Adrenal gland (tissue), 9 donors: ENCODE measurements at regions not wholly inside any gene's neighbourhood (a gene's known extent, or its start where the extent isn't known, plus 50 kb on each side); places are given as distances from the start of the nearest gene placed in this dataset.

Source experiments
- DNase-seq, 7 donors: peaks; one replicate each; pipeline ENCODE4 v3.0.0-alpha.2; 2019 to 2020
- H3K27ac ChIP-seq, 5 donors: fragments of 200-600 bp; sonication (generic) in 4 of 5; 1 replicate in 3 of 5; 2 replicates in 2 of 5; pipeline versions ENCODE4 v1.5.1 to v1.8.0; 2016 to 2020; ENCODE audit warnings: mild to moderate bottlenecking in 1 of 5
- H3K27me3 ChIP-seq: fragments of 200-600 bp; 2 replicates; pipeline ENCODE4 v1.8.0; 2021
- H3K36me3 ChIP-seq, 2 donors: fragments of 200-600 bp; replicated peaks in 1 of 2; 1 replicate in 1 of 2; 2 replicates in 1 of 2; pipeline versions ENCODE4 v1.5.1 to v1.8.0; 2018 to 2022
- H3K4me1 ChIP-seq, 2 donors: fragments of 200-600 bp; replicated peaks in 1 of 2; 1 replicate in 1 of 2; 2 replicates in 1 of 2; pipeline versions ENCODE4 v1.5.1 to v1.8.0; 2018 to 2021
- H3K4me3 ChIP-seq, 4 donors: fragments of 200-600 bp; sonication (generic) in 3 of 4; one replicate each; pipeline ENCODE4 v1.5.1; 2016 to 2018
- H3K9me3 ChIP-seq, 3 donors: fragments of 200-600 bp; sonication (generic) in 1 of 3; replicated peaks in 1 of 3; 1 replicate in 2 of 3; 2 replicates in 1 of 3; pipeline versions ENCODE4 v1.5.1 to v1.8.0; 2016 to 2021
- CTCF ChIP-seq, 6 experiments: fragments of 450-650 bp in 4 of 6; fragments of 200-600 bp in 2 of 6; sonication (generic) in 1 of 6; IDR thresholded peaks; 1 replicate in 5 of 6; 2 replicates in 1 of 6; pipeline versions ENCODE4 v1.5.1 to v1.8.0; 2016 to 2021; ENCODE audit warnings: antibody characterized with exemption in 6 of 6, mild to moderate bottlenecking in 2 of 6, moderate library complexity in 1 of 6
- POLR2A ChIP-seq, 2 donors: fragments of 450-650 bp; IDR thresholded peaks; one replicate each; pipeline ENCODE4 v1.6.1; 2017; ENCODE audit warnings: antibody characterized with exemption in 2 of 2, mild to moderate bottlenecking in 2 of 2, moderate library complexity in 1 of 2
- WGBS, 4 donors: extraction: QIAGEN DNeasy Blood & Tissue Kit in 2 of 4; methylation state at CpG; one replicate each; pipeline versions ENCODE4 v1.1.5 to v1.1.7; 2013 to 2017; 5-methylcytosine and 5-hydroxymethylcytosine counted together
- intact Hi-C, 2 donors: fragments of 100-400 bp; cut with DNase I; formaldehyde crosslinking; loops; one replicate each; pipeline versions ENCODE4 v1.14.1 to v1.15.0; 2022 to 2023
- donor health status: healthy with polysubstance abuse.
- donor health status: Bipolar disorder and iron deficiency.
- donor health status: DM: yes; HTN: yes; CAD: no.
- donor health status: DM: no; HTN: no; CAD: no.
- donor health status: DM: no; HTN: no; CAD: no.

DNA sequence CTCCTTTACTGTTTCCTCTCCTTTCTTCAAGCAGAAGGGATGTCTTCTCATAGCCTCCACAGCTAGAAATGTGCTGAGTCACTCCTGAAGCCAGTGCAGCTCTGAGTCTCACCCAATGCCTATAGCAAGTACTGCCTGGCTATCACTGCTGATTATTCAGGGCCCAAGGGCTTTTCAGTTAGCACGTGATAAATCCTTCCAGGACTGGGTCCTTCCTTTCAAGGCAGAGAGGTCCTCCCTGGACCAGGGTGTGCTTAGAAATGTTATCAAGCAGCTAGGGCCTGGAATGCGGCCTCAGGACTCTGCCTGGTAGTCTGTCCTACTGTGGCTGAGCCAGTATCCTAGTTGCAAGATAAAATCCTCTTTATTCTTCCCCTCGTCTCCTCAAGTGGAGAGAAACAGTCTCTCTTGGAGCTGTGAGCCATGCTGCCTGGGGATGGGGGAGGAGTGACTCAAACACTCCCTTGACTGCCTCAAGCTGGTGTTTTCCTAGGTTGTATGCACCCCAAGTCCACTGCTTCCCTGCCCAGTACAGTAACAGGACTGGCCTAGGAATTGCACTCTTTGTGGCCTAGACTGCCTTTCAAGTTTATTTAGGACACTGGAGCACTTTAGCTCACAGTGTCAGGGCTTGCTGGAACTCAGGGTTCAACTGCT is 198.7 kb upstream of the SERP2 start:
- peak overlapping the region in 1 of 5 donors; percentile 1 for H3K27ac ChIP-seq
- no peaks in the 10 kb centered on the region for H3K36me3 ChIP-seq
- TF ChIP-seq POLR2A (IDR thresholded peaks at IDR 0.05) (no peak), CTCF (IDR thresholded peaks at IDR 0.05) (no peak)
- H3K27me3 ChIP-seq, result no peaks in the 10 kb centered on the region
- DNase-seq, result no peak
- H3K4me3 ChIP-seq, result no peak overlapping the region
- H3K9me3 ChIP-seq, result no peaks in the 10 kb centered on the region
- 68 to 81% (median 73%) methylated on average over 2 to 3 of the region's 3 CpGs for WGBS, 4 donors
- intact Hi-C loops, result no loop called here
- peaks cover 0 to 6% of the 10 kb centered on the region in 2 donors for H3K4me1 ChIP-seq

DNA sequence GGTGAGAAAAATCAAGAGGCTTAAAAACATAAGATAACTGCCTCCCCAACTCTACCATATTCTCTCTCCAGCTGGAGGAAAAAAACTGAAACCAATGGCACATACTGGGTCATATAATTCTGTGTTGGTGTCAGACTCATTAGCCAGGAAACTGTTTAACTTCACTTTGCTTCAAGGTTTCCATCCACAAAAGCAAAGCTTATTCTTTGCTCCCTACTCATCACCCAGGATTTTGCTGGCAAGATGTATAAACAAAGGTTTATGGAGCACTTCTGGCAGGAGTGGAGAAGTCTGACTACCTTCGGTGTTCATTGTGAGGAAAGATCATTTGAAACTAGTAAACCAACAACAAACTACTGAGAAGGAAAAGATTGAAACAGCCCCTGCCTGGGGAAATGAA is 197.5 kb upstream of the SERP2 start:
- H3K27ac ChIP-seq, result no peak overlapping the region
- no peaks in the 10 kb centered on the region for H3K27me3 ChIP-seq
- no CpG with 5 or more reads among the region's 1 CpG for WGBS, 4 donors
- TF ChIP-seq CTCF (IDR thresholded peaks at IDR 0.05) (no peak), POLR2A (IDR thresholded peaks at IDR 0.05) (no peak)
- H3K4me3 ChIP-seq, result no peak overlapping the region
- no peak for DNase-seq
- H3K4me1 ChIP-seq, result peaks cover 0 to 6% of the 10 kb centered on the region in 2 donors
- intact Hi-C loops, result no loop called here
- H3K9me3 ChIP-seq, result no peaks in the 10 kb centered on the region
- no peaks in the 10 kb centered on the region for H3K36me3 ChIP-seq

GRCh38 chr13:44180876-44181536 is 192.6 kb upstream of the SERP2 start:
- Histone ChIP-seq H3K36me3 (no peaks in the 10 kb centered on the region), H3K9me3 (no peaks in the 10 kb centered on the region), H3K27me3 (no peaks in the 10 kb centered on the region), H3K4me1 (no peaks in the 10 kb centered on the region), H3K4me3 (no peak overlapping the region), H3K27ac (no peak overlapping the region)
- intact Hi-C loops, result no loop called here
- WGBS, 4 donors, result 90 to 92% (median 91%) methylated on average over 8 of the region's 8 CpGs
- TF ChIP-seq POLR2A (IDR thresholded peaks at IDR 0.05), result no peak
- TF ChIP-seq CTCF (IDR thresholded peaks at IDR 0.05), result no peak
- DNase-seq, result no peak

GRCh38 chr13:44181931-44182330 is 191.7 kb upstream of the SERP2 start:
- no peaks in the 10 kb centered on the region for H3K36me3 ChIP-seq
- no peak for TF ChIP-seq CTCF (IDR thresholded peaks at IDR 0.05)
- H3K27me3 ChIP-seq, result no peaks in the 10 kb centered on the region
- intact Hi-C loops, result no loop called here
- H3K4me1 ChIP-seq, result no peaks in the 10 kb centered on the region
- no peak overlapping the region for H3K4me3 ChIP-seq
- WGBS, 4 donors, result 90 to 97% (median 90%) methylated on average over 2 of the region's 2 CpGs
- no peak overlapping the region for H3K27ac ChIP-seq
- H3K9me3 ChIP-seq, result no peaks in the 10 kb centered on the region
- DNase-seq, result no peak
